ENCODE measurements at regions not wholly inside any gene's neighbourhood (a gene's known extent, or its start where the extent isn't known, plus 50 kb on each side); places are given as distances from the start of the nearest gene placed in this dataset.
"Not testable (repeated sequence)": the region's sequence is repeated elsewhere in the genome, so short reads cannot be mapped to it uniquely, and the experiment has no call there.

GRCh38 chr14:19054108-19054721 is 87.0 kb downstream of the POTEM start:
- H2BK120ac ChIP-seq (replicated peaks; ENCODE audit: low read depth, low read length); H3K79me2 ChIP-seq (ENCODE audit: control insufficient read depth in 1 of 2, insufficient read depth in 2 of 2, low read length in 2 of 2); H2AK5ac ChIP-seq (ENCODE audit: low read depth, low read length); H3K4me3 ChIP-seq (ENCODE audit: extremely low read depth in 1 of 4, insufficient read depth in 2 of 4, low read depth in 3 of 4, low read length in 4 of 4); H2AFZ ChIP-seq (ENCODE audit: low read length); H3K36me3 ChIP-seq (ENCODE audit: control insufficient read depth in 2 of 4, insufficient read depth in 4 of 4, low read length in 3 of 4); H3K4me1 ChIP-seq (replicated peaks in 1 of 4; ENCODE audit: control insufficient read depth in 3 of 4, insufficient read depth in 4 of 4, low read length in 3 of 4); H4K8ac ChIP-seq (ENCODE audit: extremely low read depth, insufficient read depth, low read length); H4K20me1 ChIP-seq (replicated peaks in 1 of 2; ENCODE audit: control insufficient read depth in 1 of 2, insufficient read depth in 2 of 2, low read length in 2 of 2); H3K79me1 ChIP-seq (ENCODE audit: low read depth, low read length); DNase-seq (ENCODE audit: low read depth in 1 of 2, low spot score in 2 of 2); H3K27me3 ChIP-seq (replicated peaks in 1 of 4; ENCODE audit: control insufficient read depth in 3 of 4, extremely low read depth in 1 of 4, insufficient read depth in 3 of 4, low read length in 3 of 4); H3K4ac ChIP-seq (replicated peaks; ENCODE audit: insufficient read length, low read depth, low read length); H3K4me2 ChIP-seq (ENCODE audit: insufficient read depth in 1 of 2, low read depth in 2 of 2, low read length in 2 of 2); H2BK15ac ChIP-seq (ENCODE audit: low read length); CTCF ChIA-PET (ENCODE audit: partially characterized antibody); H3K9ac ChIP-seq (replicated peaks in 1 of 4; ENCODE audit: extremely low read depth in 1 of 4, low read depth in 3 of 4, low read length in 3 of 4); H3K23ac ChIP-seq (ENCODE audit: insufficient read length); H4K91ac ChIP-seq (replicated peaks; ENCODE audit: insufficient read length, low read length); H3K23me2 ChIP-seq (ENCODE audit: low read depth, low read length); H3K27ac ChIP-seq (ENCODE audit: low read depth, low read length); H2BK20ac ChIP-seq (ENCODE audit: low read length); FAIRE-seq; H3K18ac ChIP-seq (ENCODE audit: extremely low read depth, low read length); H3K56ac ChIP-seq (replicated peaks; ENCODE audit: insufficient read length, low read depth, low read length); H3K14ac ChIP-seq (ENCODE audit: insufficient read length); H3K9me3 ChIP-seq (ENCODE audit: insufficient read depth in 2 of 2, low read depth in 1 of 2, low read length in 1 of 2); POLR2A ChIA-PET (ENCODE audit: partially characterized antibody); H2BK5ac ChIP-seq (ENCODE audit: low read depth, low read length); H2BK12ac ChIP-seq (ENCODE audit: low read depth, low read length); H4K5ac ChIP-seq (ENCODE audit: insufficient read length, low read depth, low read length): not testable (repeated sequence)
- 93% methylated on average over 3 of the region's 27 CpGs; no CpG with 5 or more reads in 1 of the 2 experiments for WGBS, 2 experiments (ENCODE audit: extremely low coverage in 1 of 2, insufficient coverage in 1 of 2, insufficient read length in 1 of 2, insufficient replicate concordance in 2 of 2, low coverage in 1 of 2, low lambda C conversion rate in 2 of 2, missing lambda C conversion rate in 1 of 2)

GRCh38 chr14:19054934-19055333 is 87.7 kb downstream of the POTEM start:
- H3K18ac ChIP-seq (ENCODE audit: extremely low read depth, low read length); H3K79me2 ChIP-seq (ENCODE audit: control insufficient read depth in 1 of 2, insufficient read depth in 2 of 2, low read length in 2 of 2); H3K23ac ChIP-seq (ENCODE audit: insufficient read length); H3K36me3 ChIP-seq (ENCODE audit: control insufficient read depth in 2 of 4, insufficient read depth in 4 of 4, low read length in 3 of 4); CTCF ChIA-PET (ENCODE audit: partially characterized antibody); H3K4ac ChIP-seq (replicated peaks; ENCODE audit: insufficient read length, low read depth, low read length); H2AFZ ChIP-seq (ENCODE audit: low read length); H2BK20ac ChIP-seq (ENCODE audit: low read length); H4K8ac ChIP-seq (ENCODE audit: extremely low read depth, insufficient read depth, low read length); H4K20me1 ChIP-seq (replicated peaks in 1 of 2; ENCODE audit: control insufficient read depth in 1 of 2, insufficient read depth in 2 of 2, low read length in 2 of 2); DNase-seq (ENCODE audit: low read depth in 1 of 2, low spot score in 2 of 2); H3K9ac ChIP-seq (replicated peaks in 1 of 4; ENCODE audit: extremely low read depth in 1 of 4, low read depth in 3 of 4, low read length in 3 of 4); H2BK5ac ChIP-seq (ENCODE audit: low read depth, low read length); H3K27me3 ChIP-seq (replicated peaks in 1 of 4; ENCODE audit: control insufficient read depth in 3 of 4, extremely low read depth in 1 of 4, insufficient read depth in 3 of 4, low read length in 3 of 4); H2BK12ac ChIP-seq (ENCODE audit: low read depth, low read length); H3K4me1 ChIP-seq (replicated peaks in 1 of 4; ENCODE audit: control insufficient read depth in 3 of 4, insufficient read depth in 4 of 4, low read length in 3 of 4); FAIRE-seq; H3K4me3 ChIP-seq (ENCODE audit: extremely low read depth in 1 of 4, insufficient read depth in 2 of 4, low read depth in 3 of 4, low read length in 4 of 4); H3K14ac ChIP-seq (ENCODE audit: insufficient read length); H4K91ac ChIP-seq (replicated peaks; ENCODE audit: insufficient read length, low read length); H3K79me1 ChIP-seq (ENCODE audit: low read depth, low read length); H4K5ac ChIP-seq (ENCODE audit: insufficient read length, low read depth, low read length); H2AK5ac ChIP-seq (ENCODE audit: low read depth, low read length); H2BK15ac ChIP-seq (ENCODE audit: low read length); H3K23me2 ChIP-seq (ENCODE audit: low read depth, low read length); H3K4me2 ChIP-seq (ENCODE audit: insufficient read depth in 1 of 2, low read depth in 2 of 2, low read length in 2 of 2); H2BK120ac ChIP-seq (replicated peaks; ENCODE audit: low read depth, low read length); H3K56ac ChIP-seq (replicated peaks; ENCODE audit: insufficient read length, low read depth, low read length); POLR2A ChIA-PET (ENCODE audit: partially characterized antibody); H3K27ac ChIP-seq (ENCODE audit: low read depth, low read length): not testable (repeated sequence)
- H3K9me3 ChIP-seq (ENCODE audit: insufficient read depth in 2 of 2, low read depth in 1 of 2, low read length in 1 of 2) = peaks cover 0 to 15% of the 10 kb centered on the region in 2 experiments; a peak in 2 of 4 replicates
- WGBS, 2 experiments (ENCODE audit: extremely low coverage in 1 of 2, insufficient coverage in 1 of 2, insufficient read length in 1 of 2, insufficient replicate concordance in 2 of 2, low coverage in 1 of 2, low lambda C conversion rate in 2 of 2, missing lambda C conversion rate in 1 of 2) = no CpG with 5 or more reads among the region's 20 CpGs
